ENCODE measurements at regions not wholly inside any gene's neighbourhood (a gene's known extent, or its start where the extent isn't known, plus 50 kb on each side); places are given as distances from the start of the nearest gene placed in this dataset.

GRCh38 chr5:1939256-1939655 is 56.5 kb upstream of the IRX4 start:
- DNase-seq (no peak), ATAC-seq (no peak)
- no peaks in the 10 kb centered on the region for H3K36me3 Mint-ChIP-seq (ENCODE audit: low read depth)
- H3K4me3 Mint-ChIP-seq: no peak overlapping the region
- H3K4me1 Mint-ChIP-seq: peaks cover 2% of the 10 kb centered on the region
- H3K9me3 ChIP-seq (ENCODE audit: control insufficient read depth, low read length, poor library complexity, severe bottlenecking): no peaks in the 10 kb centered on the region
- no peak overlapping the region for H3K27ac Mint-ChIP-seq
- peaks cover 55% of the 10 kb centered on the region for H3K27me3 Mint-ChIP-seq

- H3K4me3 Mint-ChIP-seq: no peak overlapping the region
- ATAC-seq (no peak), DNase-seq (no peak)
- no peak overlapping the region for H3K27ac Mint-ChIP-seq
- H3K36me3 Mint-ChIP-seq (ENCODE audit: low read depth): no peaks in the 10 kb centered on the region
- no peaks in the 10 kb centered on the region for H3K9me3 ChIP-seq (ENCODE audit: control insufficient read depth, low read length, poor library complexity, severe bottlenecking)
- H3K27me3 Mint-ChIP-seq: peaks cover 53% of the 10 kb centered on the region
- peaks cover 2% of the 10 kb centered on the region for H3K4me1 Mint-ChIP-seq
Observed at GRCh38 chr5:1938310-1939000, 55.7 kb upstream of the IRX4 start.

GRCh38 chr5:1937590-1937989 is 54.9 kb upstream of the IRX4 start:
- no peaks in the 10 kb centered on the region for H3K9me3 ChIP-seq (ENCODE audit: control insufficient read depth, low read length, poor library complexity, severe bottlenecking)
- H3K36me3 Mint-ChIP-seq (ENCODE audit: low read depth): no peaks in the 10 kb centered on the region
- no peak for ATAC-seq
- H3K27me3 Mint-ChIP-seq: peaks cover 58% of the 10 kb centered on the region
- H3K27ac Mint-ChIP-seq: no peak overlapping the region
- DNase-seq: no peak
- no peak overlapping the region for H3K4me3 Mint-ChIP-seq
- H3K4me1 Mint-ChIP-seq: peaks cover 2% of the 10 kb centered on the region

- H3K4me3 Mint-ChIP-seq: no peak overlapping the region
- H3K27me3 Mint-ChIP-seq: peaks cover 59% of the 10 kb centered on the region
- no peak overlapping the region for H3K27ac Mint-ChIP-seq
Observed at GRCh38 chr5:1936901-1937300, 54.2 kb upstream of the IRX4 start.

DNA sequence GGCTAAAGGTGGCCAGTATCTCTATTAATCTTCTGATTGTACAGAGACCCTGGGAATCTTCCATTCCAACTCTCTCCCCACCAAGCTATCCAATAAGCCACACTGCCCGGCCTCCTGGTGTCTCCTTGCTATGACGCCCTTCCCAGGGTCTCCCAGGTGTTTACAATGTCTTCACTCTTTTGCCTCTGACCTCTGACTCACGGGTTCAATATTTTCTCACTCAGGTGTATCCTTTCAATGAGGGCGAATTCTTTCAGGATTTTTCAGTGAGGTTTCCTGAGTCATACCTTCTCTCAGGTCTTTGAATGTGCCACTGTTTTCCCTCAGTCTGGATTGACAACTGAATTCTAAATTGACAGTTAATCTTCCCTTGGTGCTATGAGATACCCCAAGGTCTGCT is 53.7 kb upstream of the IRX4 start:
- H3K27me3 Mint-ChIP-seq: peaks cover 59% of the 10 kb centered on the region
- H3K9me3 ChIP-seq (ENCODE audit: control insufficient read depth, low read length, poor library complexity, severe bottlenecking): no peaks in the 10 kb centered on the region
- H3K4me1 Mint-ChIP-seq: peaks cover 2% of the 10 kb centered on the region
- no peak for DNase-seq
- H3K36me3 Mint-ChIP-seq (ENCODE audit: low read depth): no peaks in the 10 kb centered on the region
- no peak overlapping the region for H3K4me3 Mint-ChIP-seq
- no peak overlapping the region for H3K27ac Mint-ChIP-seq
- ATAC-seq: no peak

More at GRCh38 chr5:1936901-1937300, 54.2 kb upstream of the IRX4 start:
- H3K9me3 ChIP-seq (ENCODE audit: control insufficient read depth, low read length, poor library complexity, severe bottlenecking): no peaks in the 10 kb centered on the region
- DNase-seq (no peak), ATAC-seq (no peak)
- no peaks in the 10 kb centered on the region for H3K36me3 Mint-ChIP-seq (ENCODE audit: low read depth)
- peaks cover 2% of the 10 kb centered on the region for H3K4me1 Mint-ChIP-seq

DNA sequence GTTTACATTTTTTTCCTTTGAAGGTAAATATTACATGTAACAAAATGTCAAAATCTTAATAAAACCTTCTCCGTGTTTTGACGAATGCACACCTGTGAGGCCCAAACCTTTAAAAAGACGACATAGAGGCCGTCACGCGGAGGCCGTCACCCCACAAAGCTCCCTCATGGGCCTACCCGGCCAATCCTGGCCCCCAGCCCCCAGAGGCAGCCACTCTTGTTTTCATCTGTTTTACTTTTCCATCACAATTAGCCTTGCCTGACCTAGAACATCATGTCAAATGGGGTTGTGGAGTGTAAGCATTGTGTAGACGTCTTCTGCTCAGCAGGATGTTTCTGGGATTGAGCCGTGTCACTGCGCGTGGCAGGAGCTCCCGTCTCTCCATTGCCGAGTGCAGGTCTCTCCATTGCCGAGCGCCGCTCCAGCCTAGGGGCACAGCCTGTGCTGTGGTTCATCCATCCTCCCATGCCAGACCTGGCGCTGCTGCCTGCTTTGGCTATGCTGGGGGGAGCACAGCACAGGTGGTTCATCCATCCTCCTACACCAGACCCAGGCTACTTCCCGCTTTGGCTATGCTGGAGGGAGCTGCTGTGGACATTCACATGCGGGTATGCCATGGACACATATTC is 52.2 kb upstream of the IRX4 start:
- H3K4me3 Mint-ChIP-seq: no peak overlapping the region
- no peak overlapping the region for H3K27ac Mint-ChIP-seq
- ATAC-seq: no peak
- peaks cover 2% of the 10 kb centered on the region for H3K4me1 Mint-ChIP-seq
- peaks cover 56% of the 10 kb centered on the region for H3K27me3 Mint-ChIP-seq
- no peaks in the 10 kb centered on the region for H3K9me3 ChIP-seq (ENCODE audit: control insufficient read depth, low read length, poor library complexity, severe bottlenecking)
- no peaks in the 10 kb centered on the region for H3K36me3 Mint-ChIP-seq (ENCODE audit: low read depth)
- DNase-seq: no peak

DNA sequence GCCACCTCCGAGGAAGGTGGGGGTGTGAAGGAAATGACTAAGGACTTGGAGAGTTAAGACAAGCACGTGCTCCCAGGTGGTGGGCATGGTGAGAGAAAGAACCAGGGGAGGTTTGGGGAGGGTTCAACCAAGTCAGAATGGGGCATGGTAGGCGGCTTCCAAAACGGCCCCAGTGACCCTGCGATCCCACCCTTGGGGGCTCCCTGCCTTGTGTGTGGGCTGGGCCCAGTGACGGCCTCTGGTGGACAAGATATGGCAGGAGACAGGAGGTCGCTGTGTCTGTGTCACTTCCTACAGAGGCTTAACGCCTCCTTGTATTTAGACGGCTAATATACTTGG is 51.3 kb upstream of the IRX4 start:
- Mint-ChIP-seq H3K36me3 (ENCODE audit: low read depth) (no peaks in the 10 kb centered on the region), H3K4me3 (no peak overlapping the region), H3K27ac (no peak overlapping the region), H3K4me1 (peaks cover 2% of the 10 kb centered on the region), H3K27me3 (peaks cover 52% of the 10 kb centered on the region)
- DNase-seq (no peak), ATAC-seq (no peak)
- H3K9me3 ChIP-seq (ENCODE audit: control insufficient read depth, low read length, poor library complexity, severe bottlenecking): no peaks in the 10 kb centered on the region

DNA sequence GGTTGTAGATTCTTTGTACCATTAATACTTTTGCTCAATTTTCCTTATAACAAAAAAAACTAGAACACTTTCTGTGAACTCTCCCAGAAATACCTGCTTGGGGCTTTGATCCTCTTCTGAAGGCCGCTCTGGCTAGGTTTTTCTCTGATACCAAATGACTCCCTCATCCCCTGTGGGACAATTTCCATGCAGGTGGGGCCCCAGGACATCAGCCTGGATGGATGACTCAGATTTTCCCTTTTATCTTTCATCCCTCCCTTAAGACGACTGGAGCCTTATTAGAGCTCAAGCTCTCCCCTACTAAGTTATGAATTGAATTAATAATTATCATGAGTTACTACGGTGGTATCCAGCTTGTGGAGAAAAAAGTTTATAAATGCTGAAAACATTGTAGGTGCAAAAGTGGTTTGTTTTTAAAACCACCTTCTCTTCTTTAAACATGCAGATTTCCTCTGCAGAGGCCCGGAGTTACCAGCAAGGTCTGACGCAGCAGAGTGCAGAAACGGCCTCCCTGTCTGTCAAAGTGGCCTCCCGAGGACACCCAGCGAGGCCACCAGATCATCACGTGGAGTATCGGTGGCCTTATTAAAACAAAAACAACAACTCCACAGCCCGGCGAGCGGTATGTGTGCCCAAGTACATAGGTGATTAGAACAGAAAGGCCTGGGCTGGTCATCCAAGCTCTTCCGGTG is 50.8 kb upstream of the IRX4 start:
- peaks cover 2% of the 10 kb centered on the region for H3K4me1 Mint-ChIP-seq
- peaks cover 50% of the 10 kb centered on the region for H3K27me3 Mint-ChIP-seq
- no peaks in the 10 kb centered on the region for H3K36me3 Mint-ChIP-seq (ENCODE audit: low read depth)
- DNase-seq: no peak
- no peak for ATAC-seq
- no peak overlapping the region for H3K27ac Mint-ChIP-seq
- H3K9me3 ChIP-seq (ENCODE audit: control insufficient read depth, low read length, poor library complexity, severe bottlenecking): no peaks in the 10 kb centered on the region
- no peak overlapping the region for H3K4me3 Mint-ChIP-seq

All from T-helper 17 cell (primary cell).